ENCODE measurements at regions not wholly inside any gene's neighbourhood (a gene's known extent, or its start where the extent isn't known, plus 50 kb on each side); places are given as distances from the start of the nearest gene placed in this dataset.

DNA sequence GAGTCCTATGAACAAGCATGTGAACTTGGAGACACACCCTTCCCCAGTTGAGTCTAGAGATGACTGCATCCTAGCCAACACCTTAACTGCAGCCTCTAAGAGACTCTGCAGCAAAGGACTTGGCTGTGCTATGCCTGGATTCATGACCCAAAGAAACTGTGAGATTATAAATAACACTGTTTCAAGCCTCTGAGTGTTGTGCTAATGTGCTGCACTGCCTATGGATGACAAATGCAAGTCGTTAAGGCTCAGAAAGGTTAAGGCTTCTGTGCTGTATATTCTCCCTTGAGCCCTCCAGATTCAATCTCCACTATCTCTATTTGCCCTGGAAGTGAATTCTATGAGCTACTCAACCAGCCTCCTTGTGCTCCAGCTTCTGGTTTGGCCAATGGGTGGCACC is 116.5 kb upstream of the CBLN4 start:
- Histone ChIP-seq H4K20me1 (ENCODE audit: insufficient read depth) (no peaks in the 10 kb centered on the region), H3K9me3 (no peaks in the 10 kb centered on the region), H3K36me3 (replicated peaks in 1 of 2; ENCODE audit: control insufficient read depth in 1 of 2, insufficient read depth in 2 of 2, low read length in 1 of 2) (no peaks in the 10 kb centered on the region), H3F3A (replicated peaks; ENCODE audit: insufficient read depth) (no peaks in the 10 kb centered on the region), H3K4me2 (no peak overlapping the region), H3K27me3 (ENCODE audit: insufficient read depth) (no peaks in the 10 kb centered on the region), H3K9ac (no peak overlapping the region), H3K9me2 (no peaks in the 10 kb centered on the region), H3K4me1 (ENCODE audit: control insufficient read depth in 1 of 2, insufficient read depth in 2 of 2, low read depth in 1 of 2, low read length in 1 of 2) (no peaks in the 10 kb centered on the region), H2AFZ (ENCODE audit: low read depth) (no peak overlapping the region), H3K4me3 (ENCODE audit: low read depth in 2 of 2, low read length in 1 of 2) (no peak overlapping the region), H3K27ac (ENCODE audit: low read depth in 2 of 2, low read length in 1 of 2) (no peak overlapping the region), H3K79me2 (ENCODE audit: insufficient read depth) (no peaks in the 10 kb centered on the region)
- no peak for DNase-seq
- TF ChIP-seq JUND (IDR thresholded peaks at IDR 0.05) (no peak), RFX5 (IDR thresholded peaks at IDR 0.05; ENCODE audit: low read length) (no peak), RXRA (IDR thresholded peaks at IDR 0.05; ENCODE audit: borderline replicate concordance, low read depth) (no peak), EP300 (IDR thresholded peaks at IDR 0.05; ENCODE audit: borderline replicate concordance in 1 of 2, low read depth in 1 of 2, low read length in 1 of 2) (no peak), SMC3 (IDR thresholded peaks at IDR 0.05; ENCODE audit: low read depth, low read length) (no peak), MXI1 (IDR thresholded peaks at IDR 0.05; ENCODE audit: low read depth, low read length) (no peak), NFIC (IDR thresholded peaks at IDR 0.05; ENCODE audit: borderline replicate concordance) (no peak), CHD2 (IDR thresholded peaks at IDR 0.05; ENCODE audit: low read length, partially characterized antibody) (no peak), TCF12 (IDR thresholded peaks at IDR 0.05) (no peak), NRF1 (IDR thresholded peaks at IDR 0.05; ENCODE audit: low read depth, low read length) (no peak), FOXM1 (IDR thresholded peaks at IDR 0.05; ENCODE audit: low read depth) (no peak)
- TF ChIP-seq, protein P1, sequence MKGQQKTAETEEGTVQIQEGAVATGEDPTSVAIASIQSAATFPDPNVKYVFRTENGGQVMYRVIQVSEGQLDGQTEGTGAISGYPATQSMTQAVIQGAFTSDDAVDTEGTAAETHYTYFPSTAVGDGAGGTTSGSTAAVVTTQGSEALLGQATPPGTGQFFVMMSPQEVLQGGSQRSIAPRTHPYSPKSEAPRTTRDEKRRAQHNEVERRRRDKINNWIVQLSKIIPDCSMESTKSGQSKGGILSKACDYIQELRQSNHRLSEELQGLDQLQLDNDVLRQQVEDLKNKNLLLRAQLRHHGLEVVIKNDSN (IDR thresholded peaks at IDR 0.05; ENCODE audit: borderline replicate concordance, low read depth) = no peak
- TF ChIP-seq, protein P2, sequence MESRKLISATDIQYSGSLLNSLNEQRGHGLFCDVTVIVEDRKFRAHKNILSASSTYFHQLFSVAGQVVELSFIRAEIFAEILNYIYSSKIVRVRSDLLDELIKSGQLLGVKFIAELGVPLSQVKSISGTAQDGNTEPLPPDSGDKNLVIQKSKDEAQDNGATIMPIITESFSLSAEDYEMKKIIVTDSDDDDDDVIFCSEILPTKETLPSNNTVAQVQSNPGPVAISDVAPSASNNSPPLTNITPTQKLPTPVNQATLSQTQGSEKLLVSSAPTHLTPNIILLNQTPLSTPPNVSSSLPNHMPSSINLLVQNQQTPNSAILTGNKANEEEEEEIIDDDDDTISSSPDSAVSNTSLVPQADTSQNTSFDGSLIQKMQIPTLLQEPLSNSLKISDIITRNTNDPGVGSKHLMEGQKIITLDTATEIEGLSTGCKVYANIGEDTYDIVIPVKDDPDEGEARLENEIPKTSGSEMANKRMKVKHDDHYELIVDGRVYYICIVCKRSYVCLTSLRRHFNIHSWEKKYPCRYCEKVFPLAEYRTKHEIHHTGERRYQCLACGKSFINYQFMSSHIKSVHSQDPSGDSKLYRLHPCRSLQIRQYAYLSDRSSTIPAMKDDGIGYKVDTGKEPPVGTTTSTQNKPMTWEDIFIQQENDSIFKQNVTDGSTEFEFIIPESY (IDR thresholded peaks at IDR 0.05; ENCODE audit: borderline replicate concordance, low read depth) = no peak
- TF ChIP-seq, protein P3, sequence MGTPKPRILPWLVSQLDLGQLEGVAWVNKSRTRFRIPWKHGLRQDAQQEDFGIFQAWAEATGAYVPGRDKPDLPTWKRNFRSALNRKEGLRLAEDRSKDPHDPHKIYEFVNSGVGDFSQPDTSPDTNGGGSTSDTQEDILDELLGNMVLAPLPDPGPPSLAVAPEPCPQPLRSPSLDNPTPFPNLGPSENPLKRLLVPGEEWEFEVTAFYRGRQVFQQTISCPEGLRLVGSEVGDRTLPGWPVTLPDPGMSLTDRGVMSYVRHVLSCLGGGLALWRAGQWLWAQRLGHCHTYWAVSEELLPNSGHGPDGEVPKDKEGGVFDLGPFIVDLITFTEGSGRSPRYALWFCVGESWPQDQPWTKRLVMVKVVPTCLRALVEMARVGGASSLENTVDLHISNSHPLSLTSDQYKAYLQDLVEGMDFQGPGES (IDR thresholded peaks at IDR 0.05; ENCODE audit: low read depth, low read length) = no peak
- 10% methylated on average over 1 of the region's 1 CpG for WGBS (ENCODE audit: low lambda C conversion rate)
- ChIA-PET POLR2A (no interaction called here), CTCF (no interaction called here)

DNA sequence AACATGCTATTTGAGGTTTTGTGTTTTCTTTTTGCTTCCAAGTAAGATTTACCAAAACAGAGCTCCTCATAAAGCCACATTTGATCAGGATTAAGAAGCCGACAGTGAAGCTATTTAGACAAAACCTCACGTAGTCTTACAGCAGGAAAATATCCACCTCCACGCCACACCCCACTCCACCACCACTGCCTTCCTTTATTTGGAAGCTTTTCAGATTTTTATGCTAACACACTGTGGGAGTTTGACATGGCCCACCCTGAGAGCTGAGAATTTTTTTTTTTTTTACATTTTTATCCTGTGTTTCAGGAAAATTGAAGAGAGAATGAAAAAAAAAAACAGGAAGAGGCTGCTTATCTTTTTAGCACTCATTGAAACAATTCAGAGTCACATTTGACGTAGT is 104.8 kb upstream of the MC3R start:
- H3K9ac ChIP-seq = no peak overlapping the region
- POLR2A ChIA-PET = no interaction called here
- TF ChIP-seq FOXM1 (IDR thresholded peaks at IDR 0.05; ENCODE audit: low read depth) (no peak), NFIC (IDR thresholded peaks at IDR 0.05; ENCODE audit: borderline replicate concordance) (no peak), EP300 (IDR thresholded peaks at IDR 0.05; ENCODE audit: borderline replicate concordance in 1 of 2, low read depth in 1 of 2, low read length in 1 of 2) (no peak), RXRA (IDR thresholded peaks at IDR 0.05; ENCODE audit: borderline replicate concordance, low read depth) (no peak), TAF1 (IDR thresholded peaks at IDR 0.05; ENCODE audit: borderline replicate concordance, low read depth, low read length) (no peak), ELF1 (IDR thresholded peaks at IDR 0.05) (no peak), RCOR1 (IDR thresholded peaks at IDR 0.05; ENCODE audit: low read length) (no peak), GATA2 (CRISPR knock-in tag; IDR thresholded peaks at IDR 0.05) (no peak), SMC3 (IDR thresholded peaks at IDR 0.05; ENCODE audit: low read depth, low read length) (no peak)
- TF ChIP-seq, protein P2 (IDR thresholded peaks at IDR 0.05; ENCODE audit: borderline replicate concordance, low read depth) = no peak
- TF ChIP-seq, protein P4, sequence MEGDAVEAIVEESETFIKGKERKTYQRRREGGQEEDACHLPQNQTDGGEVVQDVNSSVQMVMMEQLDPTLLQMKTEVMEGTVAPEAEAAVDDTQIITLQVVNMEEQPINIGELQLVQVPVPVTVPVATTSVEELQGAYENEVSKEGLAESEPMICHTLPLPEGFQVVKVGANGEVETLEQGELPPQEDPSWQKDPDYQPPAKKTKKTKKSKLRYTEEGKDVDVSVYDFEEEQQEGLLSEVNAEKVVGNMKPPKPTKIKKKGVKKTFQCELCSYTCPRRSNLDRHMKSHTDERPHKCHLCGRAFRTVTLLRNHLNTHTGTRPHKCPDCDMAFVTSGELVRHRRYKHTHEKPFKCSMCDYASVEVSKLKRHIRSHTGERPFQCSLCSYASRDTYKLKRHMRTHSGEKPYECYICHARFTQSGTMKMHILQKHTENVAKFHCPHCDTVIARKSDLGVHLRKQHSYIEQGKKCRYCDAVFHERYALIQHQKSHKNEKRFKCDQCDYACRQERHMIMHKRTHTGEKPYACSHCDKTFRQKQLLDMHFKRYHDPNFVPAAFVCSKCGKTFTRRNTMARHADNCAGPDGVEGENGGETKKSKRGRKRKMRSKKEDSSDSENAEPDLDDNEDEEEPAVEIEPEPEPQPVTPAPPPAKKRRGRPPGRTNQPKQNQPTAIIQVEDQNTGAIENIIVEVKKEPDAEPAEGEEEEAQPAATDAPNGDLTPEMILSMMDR (IDR thresholded peaks at IDR 0.05) = no peak
- TF ChIP-seq, protein P3 (IDR thresholded peaks at IDR 0.05; ENCODE audit: low read depth, low read length) = no peak

More for the DNA sequence above, 104.8 kb upstream of the MC3R start:
- CTCF ChIA-PET = interaction anchor here (1.0 to 1.9 kb wide), 2 partner anchors 15 to 27 kb away, joined by 3 to 4 read pairs; no protein-coding TSS in a partner anchor
- no peaks in the 10 kb centered on the region for H3F3A ChIP-seq (replicated peaks; ENCODE audit: insufficient read depth)
- H4K20me1 ChIP-seq (ENCODE audit: insufficient read depth) = no peaks in the 10 kb centered on the region
- 20% methylated on average over 4 of the region's 4 CpGs for WGBS (ENCODE audit: low lambda C conversion rate)
- no peak overlapping the region for H3K4me3 ChIP-seq (ENCODE audit: low read depth in 2 of 2, low read length in 1 of 2)
- H3K4me2 ChIP-seq = no peak overlapping the region
- no peak overlapping the region for H3K27ac ChIP-seq (ENCODE audit: low read depth in 2 of 2, low read length in 1 of 2)
- no peaks in the 10 kb centered on the region for H3K27me3 ChIP-seq (ENCODE audit: insufficient read depth)
- no peaks in the 10 kb centered on the region for H3K36me3 ChIP-seq (replicated peaks in 1 of 2; ENCODE audit: control insufficient read depth in 1 of 2, insufficient read depth in 2 of 2, low read length in 1 of 2)
- no peaks in the 10 kb centered on the region; a peak in 2 of 4 replicates for H3K4me1 ChIP-seq (ENCODE audit: control insufficient read depth in 1 of 2, insufficient read depth in 2 of 2, low read depth in 1 of 2, low read length in 1 of 2)
- H3K9me3 ChIP-seq = no peaks in the 10 kb centered on the region
- H2AFZ ChIP-seq (ENCODE audit: low read depth) = no peak overlapping the region
- no peaks in the 10 kb centered on the region for H3K79me2 ChIP-seq (ENCODE audit: insufficient read depth)
- DNase-seq = no peak
- H3K9me2 ChIP-seq = no peaks in the 10 kb centered on the region

Measured in SK-N-SH (cell line).